Activated T-cell treated with anti-CD3 and anti-CD28 coated beads, Interleukin-2, amount 50 U/mL, for 24 hours (primary cell): ENCODE measurements at regions not wholly inside any gene's neighbourhood (a gene's known extent, or its start where the extent isn't known, plus 50 kb on each side); places are given as distances from the start of the nearest gene placed in this dataset.

Experiments used
- DNase-seq: peaks from one replicate; pipeline ENCODE4 v3.0.0-alpha.2; 2020
- H3K27ac Mint-ChIP-seq: 2 replicates; pipeline ENCODE4 v1.8.0; 2020; ENCODE audit warnings: mild to moderate bottlenecking, mixed read lengths
- H3K27me3 Mint-ChIP-seq: 2 replicates; pipeline ENCODE4 v1.8.0; 2020; ENCODE audit warnings: mixed read lengths
- H3K36me3 Mint-ChIP-seq: 2 replicates; pipeline ENCODE4 v1.8.0; 2020; ENCODE audit warnings: low read depth, mixed read lengths
- H3K4me1 Mint-ChIP-seq: 2 replicates; pipeline ENCODE4 v1.8.0; 2020; ENCODE audit warnings: low read depth, mixed read lengths
- H3K4me3 Mint-ChIP-seq: 2 replicates; pipeline ENCODE4 v1.8.0; 2020; ENCODE audit warnings: mild to moderate bottlenecking, moderate library complexity, mixed read lengths
- H3K9me3 Mint-ChIP-seq: 2 replicates; pipeline ENCODE4 v1.8.0; 2020; ENCODE audit warnings: mixed read lengths

DNA sequence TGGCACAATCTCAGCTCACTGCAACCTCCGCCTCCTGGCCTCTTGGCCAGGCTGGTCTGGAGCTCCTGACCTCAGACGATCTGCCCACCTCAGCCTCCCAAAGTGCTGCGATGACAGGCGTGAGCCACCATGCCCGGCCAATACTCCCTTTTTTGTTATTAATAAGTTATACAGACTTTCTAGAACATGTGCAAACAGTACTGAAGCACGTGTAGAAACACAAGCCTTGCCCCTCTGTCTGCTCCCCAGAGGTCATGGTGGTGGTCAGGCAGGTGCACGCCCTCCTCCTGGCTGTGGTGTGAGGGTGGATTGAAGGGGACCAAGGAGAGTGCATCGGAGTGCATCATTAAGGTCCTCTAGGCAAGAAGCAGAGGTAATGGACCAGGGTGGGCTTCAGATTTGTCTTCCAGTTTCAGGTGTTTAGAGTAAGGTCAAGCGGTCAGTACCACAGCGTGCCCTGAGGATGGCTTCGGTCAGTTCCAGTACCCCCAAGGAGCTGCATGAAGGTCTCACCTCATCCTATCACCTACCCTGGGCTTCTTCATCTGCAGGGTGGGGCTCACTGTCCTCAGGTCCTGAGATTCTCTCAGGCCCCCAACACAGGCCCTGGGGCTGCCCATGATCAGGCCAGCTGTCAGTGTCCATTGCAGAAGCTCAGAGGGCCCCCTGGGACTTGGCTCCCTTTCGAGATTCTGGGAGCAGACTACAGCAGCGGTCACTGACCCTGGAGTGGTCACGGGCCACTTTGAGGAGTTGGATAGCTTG, 124.3 kb downstream of the GLI2 start:
- Mint-ChIP-seq H3K27me3 (peaks cover under 1% of the 10 kb centered on the region), H3K4me1 (no peaks in the 10 kb centered on the region), H3K27ac (no peak overlapping the region), H3K9me3 (no peaks in the 10 kb centered on the region), H3K36me3 (no peaks in the 10 kb centered on the region), H3K4me3 (no peak overlapping the region)
- DNase-seq, result no peak

DNA sequence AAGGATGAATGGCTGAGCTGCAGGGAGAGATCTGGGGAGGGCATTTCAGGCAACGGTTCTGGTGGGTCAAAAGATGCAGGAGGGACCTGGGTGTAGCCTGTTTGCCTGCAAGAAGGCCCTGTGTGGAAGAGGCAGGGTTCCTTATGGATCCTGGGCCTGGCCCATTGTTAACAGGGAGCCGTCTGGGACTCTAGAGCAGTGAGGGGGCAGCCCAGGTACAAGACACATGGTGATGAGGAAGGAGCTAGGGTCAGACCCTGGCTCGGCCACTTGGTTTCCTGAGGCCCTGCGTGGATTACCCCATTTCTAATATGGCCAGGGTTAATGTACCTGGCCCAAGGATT, 124.9 kb downstream of the GLI2 start:
- Mint-ChIP-seq H3K36me3 (no peaks in the 10 kb centered on the region), H3K27ac (no peak overlapping the region), H3K4me3 (no peak overlapping the region), H3K9me3 (no peaks in the 10 kb centered on the region), H3K27me3 (peaks cover 3% of the 10 kb centered on the region), H3K4me1 (no peaks in the 10 kb centered on the region)
- no peak for DNase-seq

DNA sequence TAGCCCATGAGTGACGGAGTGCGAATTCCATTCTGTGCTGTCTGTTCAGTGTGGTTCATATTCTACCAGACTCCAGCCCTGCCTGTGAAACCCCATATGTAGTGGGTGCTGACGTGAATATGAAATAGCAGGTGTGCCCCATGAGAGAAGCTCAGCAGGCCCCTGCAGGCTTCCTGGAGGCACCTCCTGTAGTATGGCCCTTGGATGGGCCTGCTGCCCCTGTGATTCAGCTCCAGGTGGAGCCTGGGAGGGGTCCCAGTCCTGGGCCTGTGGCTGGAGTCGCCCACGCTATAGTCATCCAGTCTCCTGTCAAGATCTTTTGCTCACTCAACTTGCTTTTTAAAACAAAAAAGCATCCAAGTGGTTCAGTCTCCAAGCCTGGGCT, 125.5 kb downstream of the GLI2 start:
- H3K27me3 Mint-ChIP-seq, result peaks cover 7% of the 10 kb centered on the region
- no peak overlapping the region for H3K27ac Mint-ChIP-seq
- DNase-seq, result no peak
- H3K36me3 Mint-ChIP-seq, result no peaks in the 10 kb centered on the region
- H3K9me3 Mint-ChIP-seq, result no peaks in the 10 kb centered on the region
- no peaks in the 10 kb centered on the region for H3K4me1 Mint-ChIP-seq
- H3K4me3 Mint-ChIP-seq, result no peak overlapping the region

DNA sequence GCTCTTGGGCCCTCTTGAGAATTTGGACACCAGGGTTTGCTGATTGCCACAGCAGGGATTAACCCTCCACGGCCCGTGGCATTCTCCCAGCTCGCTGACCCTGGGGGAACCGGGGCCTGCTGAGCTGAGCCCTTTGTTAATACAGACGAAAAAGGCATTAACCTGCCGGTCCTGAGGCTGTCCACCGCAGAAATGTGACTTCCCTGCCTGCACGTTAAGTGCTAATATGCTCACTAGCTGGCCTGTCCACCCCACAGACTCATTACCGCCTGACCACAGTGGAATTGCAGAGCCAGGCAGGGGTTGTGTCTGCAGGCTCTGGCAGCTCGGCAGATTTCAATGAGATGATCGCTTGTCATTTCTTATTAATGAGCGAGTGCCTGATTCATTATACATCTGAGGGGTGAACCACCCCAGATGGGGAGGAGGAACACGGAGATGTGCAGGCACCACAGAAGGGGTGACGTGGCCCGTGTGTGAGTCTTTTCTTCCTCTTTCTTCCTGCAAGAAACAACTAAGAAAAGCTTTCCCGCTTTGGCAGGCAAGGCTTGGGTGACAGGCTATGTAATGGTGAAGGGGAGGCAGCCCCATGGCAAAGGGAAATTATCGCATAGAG, 126.0 kb downstream of the GLI2 start:
- DNase-seq, result no peak
- Mint-ChIP-seq H3K4me3 (no peak overlapping the region), H3K36me3 (no peaks in the 10 kb centered on the region), H3K27me3 (peaks cover 11% of the 10 kb centered on the region), H3K27ac (no peak overlapping the region), H3K4me1 (no peaks in the 10 kb centered on the region), H3K9me3 (no peaks in the 10 kb centered on the region)

DNA sequence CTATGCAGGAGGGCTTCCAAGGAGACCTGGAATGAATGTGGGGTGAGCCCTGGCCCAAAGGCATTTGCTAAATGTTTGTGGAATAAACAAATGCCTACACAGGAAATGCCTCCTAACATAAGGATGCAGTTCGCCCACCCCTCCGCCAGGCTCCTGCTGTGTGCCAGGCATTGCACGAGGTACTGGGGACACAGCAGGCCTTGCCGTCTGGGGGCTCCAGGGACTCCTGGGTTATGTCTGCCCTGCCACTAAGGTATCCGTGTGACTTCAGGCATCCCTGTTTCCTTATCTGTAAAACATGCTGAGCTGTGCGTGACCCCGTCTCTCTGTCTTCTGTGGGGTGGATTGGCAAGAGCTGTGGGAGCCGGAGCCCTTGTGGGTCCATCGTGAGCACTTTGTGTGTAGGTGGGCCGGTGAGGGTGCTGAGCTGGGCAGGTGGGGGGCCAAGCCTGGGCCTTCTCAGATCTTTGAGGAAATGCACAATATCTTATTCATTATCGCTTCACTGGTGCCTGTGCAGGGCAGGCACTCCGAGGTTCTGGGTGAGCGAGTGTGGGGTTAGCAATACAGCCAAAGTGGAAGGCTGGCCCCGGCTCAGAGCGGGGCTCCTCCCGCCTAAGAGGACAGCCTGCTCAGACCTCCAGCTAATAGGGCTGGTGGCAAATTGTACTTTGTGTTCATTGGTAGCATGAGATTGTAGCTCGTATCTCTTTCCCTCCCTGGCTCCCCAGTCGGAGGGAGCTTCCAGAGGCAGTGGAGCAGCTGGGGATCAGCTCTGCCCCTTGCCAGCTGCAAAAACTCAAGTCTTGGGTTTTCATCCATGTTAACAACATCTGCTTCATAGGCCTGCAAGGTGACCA, 126.8 kb downstream of the GLI2 start:
- Mint-ChIP-seq H3K27me3 (peaks cover 18% of the 10 kb centered on the region), H3K36me3 (no peaks in the 10 kb centered on the region), H3K4me1 (no peaks in the 10 kb centered on the region), H3K4me3 (no peak overlapping the region), H3K27ac (no peak overlapping the region), H3K9me3 (no peaks in the 10 kb centered on the region)
- no peak for DNase-seq

DNA sequence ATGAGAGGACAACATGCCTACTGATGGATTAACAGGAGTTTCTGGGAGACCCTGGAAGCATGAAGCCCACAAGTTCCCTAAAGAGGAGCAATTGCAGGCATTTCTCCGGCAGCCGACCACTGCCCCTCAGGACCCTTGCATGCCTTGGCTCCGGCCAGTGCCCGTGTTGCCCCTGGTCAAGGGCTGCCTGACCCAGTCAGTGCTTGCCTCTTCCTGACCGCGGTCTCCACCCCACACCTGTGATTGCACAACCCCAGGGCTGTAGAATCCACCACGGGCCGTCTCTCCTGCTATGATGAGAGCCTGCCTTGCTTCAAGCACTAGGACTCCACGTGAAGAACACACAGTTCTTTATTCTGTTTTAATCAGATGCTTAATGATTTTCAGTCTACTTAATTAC, 127.5 kb downstream of the GLI2 start:
- H3K36me3 Mint-ChIP-seq, result no peaks in the 10 kb centered on the region
- H3K27ac Mint-ChIP-seq, result no peak overlapping the region
- no peaks in the 10 kb centered on the region for H3K4me1 Mint-ChIP-seq
- DNase-seq, result no peak
- H3K9me3 Mint-ChIP-seq, result no peaks in the 10 kb centered on the region
- no peak overlapping the region for H3K4me3 Mint-ChIP-seq
- H3K27me3 Mint-ChIP-seq, result peaks cover 26% of the 10 kb centered on the region

DNA sequence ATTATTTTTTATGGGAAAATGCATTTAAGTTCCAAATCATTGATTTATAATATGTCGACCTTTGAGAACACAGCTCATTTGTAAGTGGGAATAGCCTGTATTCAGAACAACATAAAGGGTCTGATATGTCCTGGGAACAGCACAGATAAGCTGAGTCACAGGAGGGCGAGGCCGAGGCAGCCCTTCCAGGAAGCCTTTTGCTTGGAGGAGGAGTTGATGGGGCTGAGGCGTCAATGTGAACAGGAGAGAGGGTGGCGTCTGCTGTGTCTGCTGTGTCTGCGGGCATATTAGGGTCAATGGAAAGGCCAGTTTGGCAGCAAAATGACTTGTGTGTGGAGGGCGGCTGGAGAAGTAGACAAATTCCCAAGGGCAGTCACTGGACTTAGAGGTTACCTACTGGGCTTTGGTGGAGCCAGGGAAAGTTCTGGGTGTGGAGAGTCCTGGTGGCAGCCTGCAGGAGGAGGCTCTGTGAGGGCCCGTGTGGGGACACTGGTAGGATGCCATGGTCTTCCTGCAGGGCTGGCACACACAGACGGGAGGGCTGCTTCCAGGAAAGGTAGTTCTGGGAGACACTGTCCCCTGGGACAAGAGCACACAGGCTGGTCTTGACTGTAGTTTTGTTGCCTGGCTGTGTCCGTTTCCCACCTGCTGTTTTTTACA, 128.1 kb downstream of the GLI2 start:
- peaks cover 32% of the 10 kb centered on the region for H3K27me3 Mint-ChIP-seq
- no peaks in the 10 kb centered on the region for H3K9me3 Mint-ChIP-seq
- no peak for DNase-seq
- no peak overlapping the region for H3K27ac Mint-ChIP-seq
- H3K36me3 Mint-ChIP-seq, result no peaks in the 10 kb centered on the region
- no peak overlapping the region for H3K4me3 Mint-ChIP-seq
- no peaks in the 10 kb centered on the region for H3K4me1 Mint-ChIP-seq

DNA sequence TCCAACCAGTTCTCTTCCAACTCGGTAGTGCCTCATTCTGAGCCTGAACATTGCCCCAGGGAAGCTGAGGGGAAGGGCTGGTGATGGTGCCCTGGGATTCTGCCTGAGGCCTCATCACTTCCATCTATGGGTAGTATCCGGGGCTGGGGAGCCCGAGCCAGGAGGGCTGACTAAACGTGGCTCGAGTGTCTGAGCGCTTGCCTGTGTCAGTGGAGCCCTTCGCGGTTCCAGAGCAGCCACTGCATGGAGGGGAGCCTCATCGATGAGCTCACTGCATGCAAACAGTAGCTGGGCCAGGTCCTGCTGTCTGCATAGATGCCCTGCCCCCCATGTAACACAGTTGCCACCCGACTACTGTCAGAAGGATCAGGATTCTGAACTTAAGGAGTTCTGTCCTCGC, 129.3 kb downstream of the GLI2 start:
- H3K4me3 Mint-ChIP-seq, result no peak overlapping the region

DNA sequence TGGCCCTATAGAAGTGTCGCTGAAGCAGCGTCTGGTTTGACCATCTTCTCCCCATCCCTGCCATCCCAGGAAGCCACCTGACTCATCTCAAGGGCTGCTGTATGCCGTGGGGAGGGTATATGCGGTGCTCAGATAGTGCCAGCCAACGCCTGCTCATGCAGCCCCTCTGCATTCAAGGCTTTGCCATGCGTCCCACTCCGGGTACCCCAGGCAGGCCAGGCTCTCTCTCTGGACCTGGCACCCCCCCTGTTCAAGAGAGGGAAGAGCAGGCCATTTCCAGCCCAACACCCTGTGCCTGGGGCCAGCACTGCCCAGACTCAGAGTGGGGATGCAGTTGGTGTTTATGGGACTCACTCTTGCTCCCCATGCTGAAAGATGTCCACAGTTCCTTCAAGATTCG, 130.0 kb downstream of the GLI2 start:
- no peaks in the 10 kb centered on the region for H3K4me1 Mint-ChIP-seq
- H3K27me3 Mint-ChIP-seq, result peaks cover 40% of the 10 kb centered on the region
- no peaks in the 10 kb centered on the region for H3K9me3 Mint-ChIP-seq
- H3K36me3 Mint-ChIP-seq, result no peaks in the 10 kb centered on the region
- DNase-seq, result no peak
- no peak overlapping the region for H3K4me3 Mint-ChIP-seq
- H3K27ac Mint-ChIP-seq, result no peak overlapping the region

More for the DNA sequence above, 129.3 kb downstream of the GLI2 start:
- no peak overlapping the region for H3K27ac Mint-ChIP-seq
- H3K4me1 Mint-ChIP-seq, result no peaks in the 10 kb centered on the region
- no peaks in the 10 kb centered on the region for H3K9me3 Mint-ChIP-seq
- H3K27me3 Mint-ChIP-seq, result peaks cover 40% of the 10 kb centered on the region
- DNase-seq, result no peak
- H3K36me3 Mint-ChIP-seq, result no peaks in the 10 kb centered on the region

DNA sequence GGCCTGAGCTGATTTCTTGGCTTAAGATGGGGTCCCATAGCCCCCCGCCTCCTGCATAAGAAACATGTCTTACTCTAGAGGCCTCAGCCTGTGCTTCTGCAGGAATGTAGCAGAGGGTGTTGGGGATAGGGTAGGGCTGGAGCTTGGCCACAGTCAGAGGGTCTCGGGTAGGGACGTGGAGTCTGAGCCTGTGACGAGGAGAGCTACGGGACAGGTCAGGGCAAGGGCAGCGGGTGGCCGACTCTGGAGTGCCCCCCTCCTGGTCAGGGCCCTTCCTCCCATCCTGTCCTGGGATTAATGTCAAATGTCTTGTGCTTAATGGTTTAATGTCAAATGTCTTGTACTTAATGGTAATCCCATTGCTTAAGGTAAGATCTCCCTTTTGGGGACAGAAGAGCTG, 130.4 kb downstream of the GLI2 start:
- DNase-seq, result no peak
- no peaks in the 10 kb centered on the region for H3K4me1 Mint-ChIP-seq
- no peaks in the 10 kb centered on the region for H3K36me3 Mint-ChIP-seq
- no peaks in the 10 kb centered on the region for H3K9me3 Mint-ChIP-seq
- no peak overlapping the region for H3K4me3 Mint-ChIP-seq
- H3K27me3 Mint-ChIP-seq, result peaks cover 40% of the 10 kb centered on the region
- H3K27ac Mint-ChIP-seq, result no peak overlapping the region

DNA sequence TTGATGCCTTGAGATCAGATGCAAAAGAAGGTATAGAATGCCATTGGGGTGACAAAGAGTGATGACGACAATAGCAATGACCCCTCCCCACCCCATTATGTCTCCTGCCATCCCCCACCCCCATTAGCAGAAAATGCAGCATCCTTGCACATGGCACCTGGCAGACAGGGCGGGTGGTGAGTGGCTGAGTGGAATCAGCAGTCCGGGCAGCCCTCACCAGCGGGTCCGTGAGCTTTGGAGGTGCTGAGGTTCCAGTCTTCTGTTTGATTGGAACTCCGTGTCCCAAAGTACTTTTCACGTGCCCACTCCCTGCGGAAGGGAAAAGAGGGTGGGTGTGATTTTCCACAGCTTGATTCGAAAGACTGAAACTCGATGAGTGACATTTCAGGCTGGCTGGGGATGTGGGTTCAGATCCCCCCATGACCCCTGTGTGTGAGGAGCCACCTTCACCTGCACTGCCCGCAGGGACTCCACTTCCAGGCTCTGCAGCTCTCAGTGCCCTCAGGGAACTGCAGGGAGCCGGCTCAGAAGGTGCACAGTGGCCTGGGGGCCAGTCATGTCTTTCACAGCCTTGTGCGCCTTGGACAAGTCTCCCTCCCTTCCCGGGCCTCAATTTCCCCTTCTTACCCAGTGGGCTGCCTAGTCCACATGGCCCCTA, 130.9 kb downstream of the GLI2 start:
- Mint-ChIP-seq H3K4me3 (no peak overlapping the region), H3K4me1 (no peaks in the 10 kb centered on the region), H3K27me3 (peaks cover 40% of the 10 kb centered on the region), H3K36me3 (no peaks in the 10 kb centered on the region), H3K9me3 (no peaks in the 10 kb centered on the region), H3K27ac (no peak overlapping the region)
- no peak for DNase-seq

DNA sequence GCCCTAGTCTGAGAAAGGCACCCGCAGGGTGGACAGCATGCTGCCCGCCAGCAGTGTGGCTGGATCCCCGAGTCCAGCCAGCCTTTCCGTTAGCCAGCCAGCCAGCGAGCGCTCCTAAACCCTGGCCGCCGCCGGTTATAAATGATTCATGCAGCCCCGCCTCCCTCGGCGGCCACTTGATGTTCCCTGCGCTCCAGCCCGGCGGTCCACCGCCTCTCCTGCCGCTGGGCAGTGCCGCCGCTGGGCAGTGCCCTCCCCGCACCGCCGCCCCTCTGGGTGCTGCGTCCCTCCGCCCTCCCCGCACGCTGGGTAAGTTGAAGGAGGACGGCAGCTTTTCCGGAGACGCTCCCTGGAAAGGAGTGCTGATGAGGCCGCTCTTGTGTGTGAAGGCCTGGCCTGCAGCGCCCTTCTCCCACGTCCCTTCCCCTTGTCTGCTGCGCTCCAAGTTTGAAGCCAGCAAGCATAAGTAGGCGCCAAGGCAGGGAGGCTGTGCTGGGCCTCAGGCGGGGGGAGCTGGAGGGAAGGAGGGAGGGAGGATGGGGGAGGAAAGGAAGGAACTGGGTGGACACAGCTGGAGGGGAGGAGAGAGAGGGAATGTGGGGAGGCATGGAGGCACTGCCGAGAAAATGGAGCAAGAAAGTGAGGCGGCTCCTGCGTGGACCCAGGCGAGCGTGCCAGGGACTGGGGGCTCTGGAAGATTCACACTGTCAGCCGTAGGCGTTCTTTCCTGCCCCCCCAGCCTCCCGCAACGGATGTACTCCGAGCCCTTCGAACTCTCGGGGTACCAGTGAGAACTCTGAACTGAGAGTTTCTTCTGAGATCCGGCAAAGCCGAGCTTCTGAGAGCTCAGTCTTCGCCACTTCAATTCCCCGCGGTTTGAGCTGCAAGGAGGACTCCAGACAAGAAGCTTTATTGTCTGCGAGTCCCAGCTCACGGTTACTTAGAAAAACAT, 131.9 kb downstream of the GLI2 start:
- H3K4me3 Mint-ChIP-seq, result no peak overlapping the region
- H3K4me1 Mint-ChIP-seq, result no peaks in the 10 kb centered on the region
- H3K36me3 Mint-ChIP-seq, result no peaks in the 10 kb centered on the region
- H3K27ac Mint-ChIP-seq, result no peak overlapping the region
- DNase-seq, result no peak
- H3K27me3 Mint-ChIP-seq, result peaks cover 43% of the 10 kb centered on the region
- H3K9me3 Mint-ChIP-seq, result no peaks in the 10 kb centered on the region

DNA sequence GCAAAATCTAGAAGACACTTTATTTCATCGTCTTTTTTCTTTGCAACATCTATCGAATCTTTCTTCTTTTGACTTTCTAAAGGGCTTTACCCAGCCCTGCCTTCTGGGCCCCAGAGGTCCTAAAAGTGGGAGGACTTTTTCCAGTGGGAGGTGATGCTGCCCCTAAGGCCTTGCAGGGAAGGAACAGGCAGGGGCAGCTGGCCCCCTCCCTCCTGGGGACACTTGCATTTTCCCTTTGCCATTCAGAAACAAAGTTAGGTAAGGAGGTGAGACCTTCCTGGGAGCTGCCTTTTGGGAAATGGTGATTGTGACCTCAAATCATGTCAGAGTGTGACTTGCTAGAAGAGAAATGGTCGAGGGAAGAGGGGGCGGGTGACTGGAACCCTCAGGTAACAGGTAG, 132.7 kb downstream of the GLI2 start:
- peaks cover 43% of the 10 kb centered on the region for H3K27me3 Mint-ChIP-seq
- no peak overlapping the region for H3K27ac Mint-ChIP-seq
- H3K36me3 Mint-ChIP-seq, result no peaks in the 10 kb centered on the region
- H3K4me3 Mint-ChIP-seq, result no peak overlapping the region
- H3K9me3 Mint-ChIP-seq, result no peaks in the 10 kb centered on the region
- H3K4me1 Mint-ChIP-seq, result no peaks in the 10 kb centered on the region
- DNase-seq, result no peak
